HEK293 (cell line): ENCODE measurements at regions not wholly inside any gene's neighbourhood (a gene's known extent, or its start where the extent isn't known, plus 50 kb on each side); places are given as distances from the start of the nearest gene placed in this dataset.

ENCODE experiments used
- CTCF ChIA-PET: fragments of 350-600 bp; formaldehyde crosslinking; extraction: SDS; loops from one replicate; lab custom pipeline; 2021; ENCODE audit warnings: antibody characterized with exemption; lab: Yijun Ruan, JAX
- POLR2A ChIA-PET: fragments of 300-600 bp; formaldehyde crosslinking; extraction: SDS; loops from one replicate; lab custom pipeline; 2020; ENCODE audit warnings: antibody characterized with exemption, inconsistent platforms; lab: Yijun Ruan, JAX
- H3K27ac ChIP-seq: fragments of 200-500 bp; sonication (Bioruptor generic); 2 replicates; pipeline ENCODE4 v1.5.1; 2014; ENCODE audit warnings: low read depth, low read length, control low read depth, inconsistent platforms; ENCODE audit errors: extremely low read depth
- H3K36me3 ChIP-seq, 2 experiments: fragments of 200-500 bp in 1 of 2; sonication (Bioruptor generic) in 1 of 2; 1 replicate in 1 of 2; 2 replicates in 1 of 2; pipeline ENCODE4 v1.5.1; 2014 to 2017; ENCODE audit warnings: inconsistent platforms in 2 of 2, low read length in 2 of 2; ENCODE audit not compliant: control insufficient read depth in 2 of 2, insufficient read depth in 1 of 2
- H3K4me1 ChIP-seq: fragments of 200-500 bp; sonication (Bioruptor generic); 2 replicates; pipeline ENCODE4 v1.5.1; 2014; ENCODE audit warnings: mild to moderate bottlenecking, low read length, inconsistent platforms; ENCODE audit not compliant: control insufficient read depth, insufficient read depth
- H3K4me3 ChIP-seq: 2 replicates; pipeline ENCODE4 v1.5.1; 2011; ENCODE audit warnings: low read depth, mild to moderate bottlenecking, control low read depth, low read length, moderate library complexity
- H3K9me3 ChIP-seq: fragments of 200-500 bp; sonication (Bioruptor generic); 2 replicates; pipeline ENCODE4 v1.5.1; 2014; ENCODE audit warnings: low read depth, low read length, inconsistent platforms; ENCODE audit not compliant: control insufficient read depth, insufficient read depth
- ATF2 ChIP-seq: fragments of 450-650 bp; formaldehyde crosslinking; IDR thresholded peaks from 2 replicates; pipeline ENCODE4 v1.5.1; 2016; ENCODE audit warnings: missing biosample characterization, missing genetic modification characterization, low read depth
- EGR2 ChIP-seq: fragments of 450-650 bp; formaldehyde crosslinking; IDR thresholded peaks from 2 replicates; pipeline ENCODE4 v1.5.1; 2016; ENCODE audit warnings: low read depth, missing biosample characterization, missing genetic modification characterization
- SETDB1 ChIP-seq: IDR thresholded peaks from one replicate; pipeline ENCODE4 v1.6.1; 2017; ENCODE audit warnings: mild to moderate bottlenecking, low read length, moderate library complexity, mixed read lengths; ENCODE audit not compliant: insufficient read length
- YY1 ChIP-seq: fragments of 450-650 bp; formaldehyde crosslinking; IDR thresholded peaks from 2 replicates; pipeline ENCODE4 v1.5.1; 2018; ENCODE audit warnings: missing biosample characterization, missing genetic modification characterization
- YY2 ChIP-seq: fragments of 450-650 bp; formaldehyde crosslinking; IDR thresholded peaks from 2 replicates; pipeline ENCODE4 v1.5.1; 2016; ENCODE audit warnings: missing biosample characterization, missing genetic modification characterization
- ZBTB8A ChIP-seq: fragments of 450-650 bp; formaldehyde crosslinking; IDR thresholded peaks from 2 replicates; pipeline ENCODE4 v1.5.1; 2016; ENCODE audit warnings: missing biosample characterization, missing genetic modification characterization
- ZFHX2 ChIP-seq: fragments of 450-650 bp; formaldehyde crosslinking; conservative IDR thresholded peaks from 2 replicates; pipeline ENCODE4 v1.5.1; 2016; ENCODE audit warnings: missing biosample characterization, missing genetic modification characterization
- ZIC2 ChIP-seq: fragments of 450-650 bp; formaldehyde crosslinking; IDR thresholded peaks from 2 replicates; pipeline ENCODE4 v1.5.1; 2016; ENCODE audit warnings: missing biosample characterization, missing genetic modification characterization
- ZNF121 ChIP-seq: fragments of 450-650 bp; formaldehyde crosslinking; IDR thresholded peaks from 2 replicates; pipeline ENCODE4 v1.5.1; 2016; ENCODE audit warnings: missing biosample characterization, missing genetic modification characterization
- ZNF223 ChIP-seq: fragments of 450-650 bp; formaldehyde crosslinking; IDR thresholded peaks from 2 replicates; pipeline ENCODE4 v1.5.1; 2016; ENCODE audit warnings: missing biosample characterization, missing genetic modification characterization
- ZNF292 ChIP-seq: fragments of 450-650 bp; formaldehyde crosslinking; IDR thresholded peaks from 2 replicates; pipeline ENCODE4 v1.5.1; 2016; ENCODE audit warnings: low read depth, missing biosample characterization, missing genetic modification characterization, borderline replicate concordance
- ZNF324 ChIP-seq: fragments of 450-650 bp; formaldehyde crosslinking; IDR thresholded peaks from 2 replicates; pipeline ENCODE4 v1.5.1; 2016; ENCODE audit warnings: missing biosample characterization, missing genetic modification characterization
- ZNF488 ChIP-seq: fragments of 450-650 bp; formaldehyde crosslinking; IDR thresholded peaks from 2 replicates; pipeline ENCODE4 v1.5.1; 2016; ENCODE audit warnings: missing biosample characterization, missing genetic modification characterization
- ZNF610 ChIP-seq: fragments of 450-650 bp; formaldehyde crosslinking; IDR thresholded peaks from 2 replicates; pipeline ENCODE4 v1.5.1; 2016; ENCODE audit warnings: missing biosample characterization, missing genetic modification characterization, borderline replicate concordance
- ZNF654 ChIP-seq: fragments of 450-650 bp; formaldehyde crosslinking; IDR thresholded peaks from 2 replicates; pipeline ENCODE4 v1.5.1; 2016; ENCODE audit warnings: low read depth, missing biosample characterization, missing genetic modification characterization
- ZNF692 ChIP-seq: fragments of 450-650 bp; formaldehyde crosslinking; IDR thresholded peaks from 2 replicates; pipeline ENCODE4 v1.5.1; 2016; ENCODE audit warnings: missing biosample characterization, missing genetic modification characterization
- ZNF776 ChIP-seq: fragments of 450-650 bp; formaldehyde crosslinking; IDR thresholded peaks from 2 replicates; pipeline ENCODE4 v1.5.0; 2017; ENCODE audit warnings: missing biosample characterization, missing genetic modification characterization, borderline replicate concordance
- ZNF791 ChIP-seq: fragments of 450-650 bp; formaldehyde crosslinking; IDR thresholded peaks from 2 replicates; pipeline ENCODE4 v1.5.1; 2016; ENCODE audit warnings: missing biosample characterization, missing genetic modification characterization
- ZNF843 ChIP-seq: fragments of 450-650 bp; formaldehyde crosslinking; IDR thresholded peaks from 2 replicates; pipeline ENCODE4 v1.5.1; 2016; ENCODE audit warnings: missing biosample characterization, missing genetic modification characterization
- TF ChIP-seq, protein P1 (sequence below): fragments of 450-650 bp; formaldehyde crosslinking; IDR thresholded peaks from 2 replicates; pipeline ENCODE4 v1.5.1; 2016; ENCODE audit warnings: missing biosample characterization, missing genetic modification characterization
- TF ChIP-seq, protein P2 (sequence below): fragments of 450-650 bp; formaldehyde crosslinking; conservative IDR thresholded peaks from 2 replicates; pipeline ENCODE4 v1.5.1; 2016; ENCODE audit warnings: low read depth, missing biosample characterization, missing genetic modification characterization

DNA sequence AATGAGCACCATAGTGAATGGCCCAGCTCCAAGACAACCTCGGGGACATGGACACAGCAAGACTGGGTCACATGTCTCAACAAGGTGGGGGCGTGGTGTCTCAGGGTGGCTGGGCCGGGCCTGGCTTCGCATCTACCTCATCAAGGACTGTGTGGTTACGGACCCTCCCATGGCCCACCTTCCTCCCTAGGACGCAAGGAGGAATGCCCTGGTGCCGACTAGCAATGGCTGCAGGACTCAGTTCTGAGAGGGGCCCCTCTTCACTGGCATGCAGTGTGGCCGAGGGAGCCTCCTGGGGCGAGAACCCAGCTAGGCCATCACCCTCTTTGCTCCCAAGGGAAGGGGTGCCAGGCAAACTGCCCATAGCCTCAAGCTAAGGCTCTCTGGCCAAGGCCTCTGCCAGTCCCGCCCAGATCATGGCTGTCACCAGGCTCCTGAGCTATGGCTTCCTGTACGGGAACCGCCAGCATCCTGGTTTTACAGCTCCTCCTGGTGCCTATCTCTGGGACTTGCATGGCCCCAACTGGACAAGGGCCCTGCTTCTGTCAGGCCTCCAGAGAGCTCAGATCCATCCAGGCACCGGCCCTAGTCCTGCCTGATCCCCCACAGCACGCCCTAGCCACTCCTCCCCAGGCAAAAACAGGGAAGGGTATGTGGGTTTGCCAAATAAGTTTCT, 218.0 kb upstream of the AGTR2 start:
- Histone ChIP-seq H3K4me3 (no peak overlapping the region), H3K9me3 (no peaks in the 10 kb centered on the region), H3K36me3 (peaks cover 0 to 4% of the 10 kb centered on the region in 2 experiments; a peak in 1 of 3 replicates), H3K4me1 (no peaks in the 10 kb centered on the region), H3K27ac (no peak overlapping the region)
- POLR2A ChIA-PET, result interaction anchor here (0.6 kb wide), 1 partner anchor 54 kb away, joined by 3 read pairs; no protein-coding TSS in a partner anchor
- TF ChIP-seq ZNF654 (tag by site-specific recombination) (peak; percentile 42), YY2 (tag by site-specific recombination) (peak; percentile 71), YY1 (tag by site-specific recombination) (peak; percentile 25; the same call in 1 of the 2 replicates), ZNF488 (tag by site-specific recombination) (no peak)
- TF ChIP-seq, protein P1, sequence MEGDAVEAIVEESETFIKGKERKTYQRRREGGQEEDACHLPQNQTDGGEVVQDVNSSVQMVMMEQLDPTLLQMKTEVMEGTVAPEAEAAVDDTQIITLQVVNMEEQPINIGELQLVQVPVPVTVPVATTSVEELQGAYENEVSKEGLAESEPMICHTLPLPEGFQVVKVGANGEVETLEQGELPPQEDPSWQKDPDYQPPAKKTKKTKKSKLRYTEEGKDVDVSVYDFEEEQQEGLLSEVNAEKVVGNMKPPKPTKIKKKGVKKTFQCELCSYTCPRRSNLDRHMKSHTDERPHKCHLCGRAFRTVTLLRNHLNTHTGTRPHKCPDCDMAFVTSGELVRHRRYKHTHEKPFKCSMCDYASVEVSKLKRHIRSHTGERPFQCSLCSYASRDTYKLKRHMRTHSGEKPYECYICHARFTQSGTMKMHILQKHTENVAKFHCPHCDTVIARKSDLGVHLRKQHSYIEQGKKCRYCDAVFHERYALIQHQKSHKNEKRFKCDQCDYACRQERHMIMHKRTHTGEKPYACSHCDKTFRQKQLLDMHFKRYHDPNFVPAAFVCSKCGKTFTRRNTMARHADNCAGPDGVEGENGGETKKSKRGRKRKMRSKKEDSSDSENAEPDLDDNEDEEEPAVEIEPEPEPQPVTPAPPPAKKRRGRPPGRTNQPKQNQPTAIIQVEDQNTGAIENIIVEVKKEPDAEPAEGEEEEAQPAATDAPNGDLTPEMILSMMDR (tag by site-specific recombination), result peak; percentile 66
- CTCF ChIA-PET, result interaction anchor here (0.6 kb wide), 2 partner anchors 51 to 58 kb away, joined by 3 read pairs; no protein-coding TSS in a partner anchor

DNA sequence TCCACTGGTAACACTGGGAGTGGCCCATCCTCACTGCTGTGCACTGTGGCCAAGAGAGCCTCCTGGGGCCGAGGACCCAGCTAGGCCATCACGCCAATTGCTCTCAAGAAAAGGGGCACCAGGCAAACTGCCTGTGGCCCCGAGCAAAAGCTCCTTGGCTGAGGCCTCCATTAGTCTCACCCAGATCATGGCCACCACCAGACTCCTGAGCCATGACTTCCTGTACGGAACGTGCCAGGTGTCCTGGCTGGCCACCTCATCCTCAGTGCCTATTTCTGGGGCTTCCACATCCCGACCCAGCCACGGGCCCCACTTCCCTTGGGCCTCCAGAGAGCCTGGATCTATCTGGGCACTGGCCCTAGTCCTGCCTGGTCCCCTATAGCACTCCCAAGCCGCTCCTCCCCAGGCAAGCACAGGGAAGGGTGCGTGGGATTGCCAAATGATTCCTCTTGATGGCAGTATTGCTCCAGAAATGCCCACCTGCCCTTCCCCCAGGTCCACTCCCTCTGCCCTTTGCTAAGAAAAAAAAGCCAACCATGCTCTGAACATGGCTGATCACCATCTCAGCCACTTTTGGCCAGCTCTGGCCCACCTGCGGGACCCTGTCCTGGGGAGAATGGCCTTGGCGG, 212.6 kb upstream of the AGTR2 start:
- H3K4me1 ChIP-seq, result no peaks in the 10 kb centered on the region
- H3K36me3 ChIP-seq, result no peaks in the 10 kb centered on the region
- ChIA-PET CTCF (interaction anchor here (0.6 to 1.4 kb wide), 2 partner anchors 81 to 580 kb away, joined by 3 read pairs; no protein-coding TSS in a partner anchor), POLR2A (no interaction called here)
- H3K27ac ChIP-seq, result no peak overlapping the region
- H3K4me3 ChIP-seq, result no peak overlapping the region
- H3K9me3 ChIP-seq, result no peaks in the 10 kb centered on the region
- TF ChIP-seq ZNF610 (tag by site-specific recombination), result peak; percentile 54; the same call in 1 of the 2 replicates
- TF ChIP-seq ZNF324, result no peak
- peak; percentile 69; the same call in 1 of the 2 replicates for TF ChIP-seq YY2 (tag by site-specific recombination)
- no peak for TF ChIP-seq SETDB1
- TF ChIP-seq ZBTB8A, result 0 out of 2 replicates have a peak, but pooled peaks have one; percentile 21
- 0 out of 2 replicates have a peak, but pooled peaks have one; percentile 35 for TF ChIP-seq ZIC2
- no peak for TF ChIP-seq ZNF843 (tag by site-specific recombination)
- no peak for TF ChIP-seq ATF2 (tag by site-specific recombination)
- TF ChIP-seq ZNF121, result no peak
- TF ChIP-seq, protein P2, sequence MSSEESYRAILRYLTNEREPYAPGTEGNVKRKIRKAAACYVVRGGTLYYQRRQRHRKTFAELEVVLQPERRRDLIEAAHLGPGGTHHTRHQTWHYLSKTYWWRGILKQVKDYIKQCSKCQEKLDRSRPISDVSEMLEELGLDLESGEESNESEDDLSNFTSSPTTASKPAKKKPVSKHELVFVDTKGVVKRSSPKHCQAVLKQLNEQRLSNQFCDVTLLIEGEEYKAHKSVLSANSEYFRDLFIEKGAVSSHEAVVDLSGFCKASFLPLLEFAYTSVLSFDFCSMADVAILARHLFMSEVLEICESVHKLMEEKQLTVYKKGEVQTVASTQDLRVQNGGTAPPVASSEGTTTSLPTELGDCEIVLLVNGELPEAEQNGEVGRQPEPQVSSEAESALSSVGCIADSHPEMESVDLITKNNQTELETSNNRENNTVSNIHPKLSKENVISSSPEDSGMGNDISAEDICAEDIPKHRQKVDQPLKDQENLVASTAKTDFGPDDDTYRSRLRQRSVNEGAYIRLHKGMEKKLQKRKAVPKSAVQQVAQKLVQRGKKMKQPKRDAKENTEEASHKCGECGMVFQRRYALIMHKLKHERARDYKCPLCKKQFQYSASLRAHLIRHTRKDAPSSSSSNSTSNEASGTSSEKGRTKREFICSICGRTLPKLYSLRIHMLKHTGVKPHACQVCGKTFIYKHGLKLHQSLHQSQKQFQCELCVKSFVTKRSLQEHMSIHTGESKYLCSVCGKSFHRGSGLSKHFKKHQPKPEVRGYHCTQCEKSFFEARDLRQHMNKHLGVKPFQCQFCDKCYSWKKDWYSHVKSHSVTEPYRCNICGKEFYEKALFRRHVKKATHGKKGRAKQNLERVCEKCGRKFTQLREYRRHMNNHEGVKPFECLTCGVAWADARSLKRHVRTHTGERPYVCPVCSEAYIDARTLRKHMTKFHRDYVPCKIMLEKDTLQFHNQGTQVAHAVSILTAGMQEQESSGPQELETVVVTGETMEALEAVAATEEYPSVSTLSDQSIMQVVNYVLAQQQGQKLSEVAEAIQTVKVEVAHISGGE (tag by site-specific recombination), result no peak
- no peak for TF ChIP-seq ZNF791 (tag by site-specific recombination)
- TF ChIP-seq EGR2 (tag by site-specific recombination), result 0 out of 2 replicates have a peak, but pooled peaks have one; percentile 11
- TF ChIP-seq ZNF223 (tag by site-specific recombination), result 0 out of 2 replicates have a peak, but pooled peaks have one; percentile 28
- TF ChIP-seq ZNF488 (tag by site-specific recombination), result no peak
- 0 out of 2 replicates have a peak, but pooled peaks have one; percentile 17 for TF ChIP-seq ZFHX2 (tag by site-specific recombination)
- TF ChIP-seq ZNF292, result no peak
- peak; percentile 67 for TF ChIP-seq YY1 (tag by site-specific recombination)
- TF ChIP-seq ZNF776 (tag by site-specific recombination), result no peak
- peak; percentile 61 for TF ChIP-seq ZNF692 (tag by site-specific recombination)
